ENCODE measurements at regions not wholly inside any gene's neighbourhood (a gene's known extent, or its start where the extent isn't known, plus 50 kb on each side); places are given as distances from the start of the nearest gene placed in this dataset.

DNA sequence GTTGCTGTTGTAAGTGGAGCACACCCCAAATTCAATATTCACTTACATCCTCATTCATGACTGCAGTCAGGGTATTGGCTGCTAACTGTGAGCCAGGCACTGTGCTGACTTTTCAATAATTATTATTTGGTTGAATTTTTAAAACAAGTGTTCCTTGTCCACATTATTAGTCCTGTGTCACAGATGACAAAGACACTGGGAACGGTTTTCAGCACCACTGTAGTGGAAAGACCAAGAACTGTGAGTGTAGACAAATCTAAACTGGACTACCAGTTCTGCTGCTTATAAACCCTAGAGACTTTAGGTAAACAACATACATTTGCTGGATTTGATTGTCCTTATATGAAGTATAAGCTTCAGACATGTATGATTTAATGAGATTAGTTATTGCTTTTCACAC, 197.7 kb upstream of the ROBO2 start:
- DNase-seq: no peak

GRCh38 chr3:76855451-76855850, 184.4 kb upstream of the ROBO2 start:
- DNase-seq: no peak

DNA sequence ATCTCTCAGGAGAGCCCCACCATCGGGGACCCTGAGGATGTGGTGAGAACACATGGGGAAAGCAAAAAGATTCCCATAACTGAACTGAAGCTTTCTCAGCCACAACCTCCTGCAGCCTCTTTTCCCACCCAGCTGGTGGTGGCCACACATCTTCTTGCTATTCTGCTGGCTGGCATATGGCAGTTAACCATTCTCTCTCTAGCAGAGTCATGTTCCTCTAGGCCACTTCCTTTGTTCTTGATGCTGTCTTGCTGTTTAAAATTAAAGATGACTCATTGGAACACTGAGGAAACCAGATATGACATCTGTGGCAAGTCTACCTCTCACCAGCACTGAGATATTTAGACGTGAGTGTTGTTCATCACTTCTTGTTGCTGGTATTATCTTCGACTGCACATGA, 180.3 kb upstream of the ROBO2 start:
- peak; percentile 80 for DNase-seq

DNA sequence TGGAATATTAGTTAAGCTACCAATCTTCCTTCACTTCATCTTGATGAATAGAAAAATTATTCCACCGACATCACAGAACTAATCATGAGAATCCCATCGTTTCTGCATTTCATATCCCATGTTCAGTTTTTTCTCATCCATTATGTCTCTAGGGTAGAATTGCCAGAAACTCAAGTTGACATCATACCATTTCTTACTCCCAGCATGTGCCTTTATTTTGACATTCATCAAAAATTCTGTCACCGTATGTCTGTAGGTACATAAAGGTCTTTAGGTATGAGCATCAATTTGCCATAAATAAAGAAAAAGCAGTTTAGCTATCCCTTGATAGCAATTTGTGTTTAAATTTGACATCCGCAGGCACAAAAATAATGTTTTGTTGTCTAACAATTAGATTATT, 175.5 kb upstream of the ROBO2 start:
- no peak for DNase-seq

GRCh38 chr3:76866729-76867408, 173.0 kb upstream of the ROBO2 start:
- DNase-seq: no peak

DNA sequence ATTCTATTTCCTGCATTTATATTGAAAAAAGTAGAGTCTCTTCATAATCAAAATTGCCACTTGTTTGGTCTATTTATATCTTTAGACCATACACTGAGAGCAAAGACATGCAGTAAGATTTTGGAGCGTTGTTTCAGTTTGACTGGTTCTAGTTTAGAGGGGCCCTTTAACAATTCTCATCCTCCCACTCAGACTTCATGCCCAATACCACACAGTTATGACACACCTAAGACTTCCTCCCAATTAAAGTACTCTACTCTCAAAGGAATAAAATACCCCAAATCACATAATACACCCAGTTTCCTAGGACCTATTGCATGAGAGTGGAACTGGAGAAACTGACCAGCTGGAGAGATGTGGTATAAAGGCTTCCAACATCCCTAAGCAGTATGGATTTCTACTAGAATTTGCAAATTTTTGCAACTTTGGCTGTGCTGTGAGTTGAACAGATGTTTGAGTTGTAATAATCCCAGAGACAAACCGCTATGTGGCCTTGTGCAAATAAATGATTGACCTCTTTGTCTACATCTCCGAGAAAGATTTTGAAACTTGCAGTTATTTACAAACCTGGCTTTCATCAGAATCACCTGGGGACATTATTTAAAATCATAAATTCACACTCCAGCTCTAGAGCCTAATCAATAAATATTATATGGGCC, 170.0 kb upstream of the ROBO2 start:
- DNase-seq: no peak

- DNase-seq: no peak
Observed at GRCh38 chr3:76871655-76872054, 168.2 kb upstream of the ROBO2 start.

DNA sequence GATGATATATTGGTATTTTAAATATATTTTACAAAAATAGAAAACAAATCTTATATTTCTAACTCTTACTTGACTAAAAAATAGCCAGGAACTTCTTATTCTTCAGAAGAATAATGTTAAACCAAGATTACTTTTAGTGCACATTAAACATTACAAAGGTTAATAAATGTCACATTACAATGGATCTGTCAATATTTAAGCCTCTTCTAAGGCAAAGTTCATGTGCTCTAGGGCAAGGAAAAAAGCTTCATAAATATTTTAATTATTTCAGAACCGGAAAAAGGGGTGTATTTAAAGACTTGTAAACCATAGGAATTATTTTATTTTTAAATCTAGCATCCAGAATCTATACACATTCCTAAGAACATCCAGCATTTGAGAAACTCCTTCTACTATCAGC, 166.9 kb upstream of the ROBO2 start:
- no peak for DNase-seq

- DNase-seq: no peak
Observed at GRCh38 chr3:76873532-76874242, 166.2 kb upstream of the ROBO2 start.

- DNase-seq: no peak
Observed at GRCh38 chr3:76879959-76880358, 159.9 kb upstream of the ROBO2 start.

DNA sequence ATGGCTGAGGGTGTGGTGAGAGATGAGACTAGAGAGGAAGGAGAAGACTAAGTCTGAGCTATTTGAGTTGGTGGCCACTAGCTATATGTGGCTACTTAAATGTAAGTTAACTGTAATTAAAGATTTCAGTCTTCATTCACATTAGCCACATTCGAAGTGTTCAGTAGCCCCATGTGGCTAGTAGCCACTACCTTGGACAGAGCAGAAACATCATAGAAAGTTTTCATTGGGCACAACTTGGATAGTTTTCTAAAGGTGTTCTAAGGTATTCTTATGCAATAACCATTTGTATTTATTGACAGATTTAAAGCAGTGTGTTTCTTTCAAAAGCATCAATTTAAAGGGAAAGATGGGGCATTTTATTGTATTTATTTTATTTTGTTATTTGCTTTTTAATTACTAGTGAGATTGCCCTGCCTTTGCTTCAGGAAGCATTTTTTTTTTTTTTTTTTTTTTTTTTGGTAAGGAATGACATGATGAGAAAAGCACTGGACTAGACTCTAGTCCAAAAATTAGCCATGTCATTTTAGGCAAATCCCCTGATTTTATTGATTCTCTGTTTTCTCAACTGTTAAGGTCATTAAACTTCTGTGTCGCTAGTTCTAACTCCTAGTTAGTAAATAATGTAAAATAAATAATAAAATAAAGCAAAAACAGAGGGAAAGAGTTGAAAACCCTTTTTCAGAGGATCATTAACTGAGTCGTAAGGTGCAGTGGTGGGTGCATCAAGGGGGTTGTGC, 153.0 kb upstream of the ROBO2 start:
- DNase-seq: no peak

GRCh38 chr3:76888856-76889255, 151.0 kb upstream of the ROBO2 start:
- DNase-seq: no peak

GRCh38 chr3:76889911-76890310, 150.0 kb upstream of the ROBO2 start:
- DNase-seq: no peak

- no peak for DNase-seq
Observed at GRCh38 chr3:76897076-76897475, 142.8 kb upstream of the ROBO2 start.

GRCh38 chr3:76900596-76900995, 139.3 kb upstream of the ROBO2 start:
- no peak for DNase-seq

DNA sequence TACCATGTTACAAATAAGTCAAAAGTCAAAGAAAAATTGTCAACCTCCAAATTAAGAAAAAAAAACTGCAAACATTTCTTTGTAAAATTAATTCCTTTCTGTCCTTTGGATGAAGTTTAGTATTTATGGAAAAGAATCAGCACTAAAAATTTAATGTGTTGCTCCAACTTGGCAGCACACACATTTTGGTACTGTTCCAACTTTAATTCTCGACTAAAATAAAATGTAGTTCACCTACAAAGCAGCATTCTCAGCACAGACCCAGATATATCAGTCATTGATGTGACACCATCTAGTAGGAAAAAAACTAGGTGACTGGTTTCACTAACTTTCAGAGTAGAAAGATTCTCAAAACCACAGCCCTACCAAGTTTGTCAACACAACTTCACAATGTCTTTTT, 131.7 kb upstream of the ROBO2 start:
- no peak for DNase-seq

DNA sequence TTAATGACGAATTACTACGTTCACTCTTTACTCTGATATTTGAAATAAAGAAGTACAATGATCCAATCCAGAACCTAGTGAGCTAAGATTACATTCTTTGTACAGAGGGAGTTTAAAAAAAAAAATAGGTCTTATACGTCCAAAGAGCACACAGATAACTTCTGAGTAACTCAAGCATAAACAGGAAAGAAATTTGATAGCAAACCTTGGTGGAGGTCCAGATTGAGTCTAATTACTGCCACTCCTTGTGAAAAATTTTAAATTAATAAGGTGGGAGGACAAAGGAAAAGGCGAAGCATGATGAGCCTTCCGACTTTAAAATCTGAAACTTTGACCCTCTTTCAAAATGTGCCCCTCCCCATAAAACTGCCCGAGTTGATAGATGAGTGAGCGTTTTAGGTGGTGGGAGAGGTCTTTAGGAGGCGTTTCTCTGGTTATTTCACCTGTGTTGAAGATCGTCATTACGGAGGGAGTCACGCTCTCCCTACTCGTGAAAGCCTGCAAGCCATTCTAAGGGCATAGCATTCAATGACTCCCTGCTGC, 127.0 kb upstream of the ROBO2 start:
- DNase-seq: no peak

GRCh38 chr3:76917436-76917835, 122.5 kb upstream of the ROBO2 start:
- DNase-seq: no peak

GRCh38 chr3:76920511-76920910, 119.4 kb upstream of the ROBO2 start:
- DNase-seq: no peak

GRCh38 chr3:76923485-76923884, 116.4 kb upstream of the ROBO2 start:
- DNase-seq: no peak

DNA sequence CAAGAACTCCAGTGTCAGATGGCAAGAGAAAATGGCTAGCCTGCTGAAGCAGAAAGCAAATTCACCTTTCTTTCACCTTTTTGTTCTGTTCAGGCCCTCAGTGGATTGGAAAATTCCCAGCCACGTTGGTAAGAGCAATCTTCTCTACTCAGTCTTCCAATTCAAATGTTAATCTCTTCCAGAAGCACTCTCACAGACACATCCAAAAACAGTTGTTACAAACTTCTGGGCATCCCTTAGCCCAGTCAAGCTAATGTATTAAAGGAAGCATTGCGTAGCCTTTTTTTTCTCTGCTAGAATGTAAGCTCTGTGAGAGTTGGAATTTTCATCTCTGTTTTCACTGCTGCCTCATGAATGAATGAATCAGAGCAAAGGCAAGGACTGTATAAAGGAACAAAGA, 109.2 kb upstream of the ROBO2 start:
- no peak for DNase-seq

DNA sequence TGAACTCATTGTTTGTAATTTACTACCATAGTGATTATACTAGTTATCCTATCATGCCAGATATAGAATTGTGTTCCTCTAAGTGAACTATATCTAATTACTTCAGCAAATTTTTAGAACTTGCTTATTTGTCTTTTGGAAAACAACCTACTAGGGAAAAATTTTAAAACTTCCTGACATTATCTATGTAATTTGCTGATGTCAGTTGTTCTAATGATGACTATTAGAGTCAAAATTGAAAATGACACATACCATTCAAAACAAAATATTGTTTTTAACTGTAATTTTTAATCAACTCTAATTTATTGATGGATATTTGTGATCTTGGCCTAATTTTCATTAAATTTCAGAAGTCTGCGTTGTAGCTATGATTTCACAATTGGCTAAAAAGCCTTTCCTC, 106.7 kb upstream of the ROBO2 start:
- no peak for DNase-seq

DNA sequence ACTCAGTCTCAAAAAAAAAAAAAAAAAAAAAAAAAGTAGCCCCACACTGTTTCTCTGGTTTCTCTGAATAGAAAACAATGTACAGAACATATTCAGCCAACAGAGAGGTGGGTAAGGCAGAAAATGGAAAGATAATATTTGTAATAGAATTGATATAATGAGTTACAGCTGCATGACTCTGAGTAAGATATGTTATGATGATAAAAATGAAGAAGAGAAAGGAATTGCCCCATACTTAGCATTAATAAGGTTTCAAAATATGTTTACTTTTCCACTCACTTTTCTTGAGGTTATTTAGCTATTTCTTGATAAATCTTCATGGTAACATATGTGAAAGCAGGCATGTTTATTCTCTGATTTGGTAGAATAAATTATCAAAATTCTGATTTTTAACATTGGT, 100.9 kb upstream of the ROBO2 start:
- no peak for DNase-seq
